CD4-positive, alpha-beta T cell treated with Interleukin-6 for 4 hours (primary cell): ENCODE measurements at regions not wholly inside any gene's neighbourhood (a gene's known extent, or its start where the extent isn't known, plus 50 kb on each side); places are given as distances from the start of the nearest gene placed in this dataset.

ENCODE experiments used
- DNase-seq: peaks from one replicate; pipeline ENCODE4 v3.0.0-alpha.2; 2020; ENCODE audit warnings: mixed read lengths

DNA sequence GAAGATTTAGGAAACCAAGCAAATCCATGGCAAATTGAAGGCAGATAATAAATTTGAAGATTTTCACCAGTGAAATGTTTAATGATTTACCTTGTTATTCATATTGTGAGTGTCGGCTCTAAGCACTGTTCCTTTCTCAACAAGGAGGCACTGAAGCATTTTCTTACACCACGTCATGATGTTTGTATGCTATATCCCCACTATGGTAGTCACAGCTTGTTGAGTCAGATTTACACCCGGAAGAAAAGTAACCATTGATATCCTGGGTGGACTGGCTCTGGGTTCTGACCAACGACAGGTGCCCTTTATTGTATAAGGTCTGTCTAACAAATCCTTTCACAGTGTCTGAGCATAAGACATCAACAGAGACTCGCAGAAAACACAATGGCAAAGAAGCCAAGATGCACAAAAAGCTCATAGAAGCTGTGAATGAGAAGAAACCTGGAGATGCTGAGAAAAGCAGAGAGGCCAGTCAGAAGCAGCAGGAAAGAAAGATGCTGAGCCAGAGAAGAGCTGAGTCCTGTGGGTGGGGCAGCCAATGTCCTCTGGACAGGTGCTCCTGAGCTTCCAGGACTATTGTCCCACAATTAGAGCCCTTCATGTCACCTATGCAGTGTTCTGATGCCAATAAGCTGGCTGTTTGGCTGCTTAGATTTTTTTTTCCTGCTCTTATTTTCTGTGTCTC is 49.7 kb upstream of the ARHGAP5 start:
- DNase-seq: no peak
